ENCODE measurements at regions not wholly inside any gene's neighbourhood (a gene's known extent, or its start where the extent isn't known, plus 50 kb on each side); places are given as distances from the start of the nearest gene placed in this dataset.
"Not testable (repeated sequence)": the region's sequence is repeated elsewhere in the genome, so short reads cannot be mapped to it uniquely, and the experiment has no call there.

DNA sequence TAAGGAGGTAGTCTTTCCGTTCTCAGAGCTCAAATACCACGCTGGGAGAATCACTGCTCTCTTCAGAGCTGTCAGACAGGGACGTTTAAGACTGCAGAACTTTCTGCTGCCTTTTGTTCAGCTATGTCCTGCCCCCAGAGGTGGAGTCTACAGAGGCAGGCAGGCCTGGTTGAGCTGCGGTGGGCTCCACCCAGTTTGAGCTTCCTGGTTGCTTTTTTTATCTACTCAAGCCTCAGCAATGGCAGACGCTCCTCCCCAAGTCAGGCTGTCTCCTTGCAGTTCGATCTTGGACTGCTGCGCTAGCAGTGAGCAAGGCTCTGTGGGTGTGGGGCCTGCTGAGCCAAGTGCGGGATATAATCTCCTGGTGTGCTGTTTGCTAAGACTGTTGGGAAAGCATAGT, 109.1 kb upstream of the ZNF827 start:
- TF ChIP-seq, protein P1, sequence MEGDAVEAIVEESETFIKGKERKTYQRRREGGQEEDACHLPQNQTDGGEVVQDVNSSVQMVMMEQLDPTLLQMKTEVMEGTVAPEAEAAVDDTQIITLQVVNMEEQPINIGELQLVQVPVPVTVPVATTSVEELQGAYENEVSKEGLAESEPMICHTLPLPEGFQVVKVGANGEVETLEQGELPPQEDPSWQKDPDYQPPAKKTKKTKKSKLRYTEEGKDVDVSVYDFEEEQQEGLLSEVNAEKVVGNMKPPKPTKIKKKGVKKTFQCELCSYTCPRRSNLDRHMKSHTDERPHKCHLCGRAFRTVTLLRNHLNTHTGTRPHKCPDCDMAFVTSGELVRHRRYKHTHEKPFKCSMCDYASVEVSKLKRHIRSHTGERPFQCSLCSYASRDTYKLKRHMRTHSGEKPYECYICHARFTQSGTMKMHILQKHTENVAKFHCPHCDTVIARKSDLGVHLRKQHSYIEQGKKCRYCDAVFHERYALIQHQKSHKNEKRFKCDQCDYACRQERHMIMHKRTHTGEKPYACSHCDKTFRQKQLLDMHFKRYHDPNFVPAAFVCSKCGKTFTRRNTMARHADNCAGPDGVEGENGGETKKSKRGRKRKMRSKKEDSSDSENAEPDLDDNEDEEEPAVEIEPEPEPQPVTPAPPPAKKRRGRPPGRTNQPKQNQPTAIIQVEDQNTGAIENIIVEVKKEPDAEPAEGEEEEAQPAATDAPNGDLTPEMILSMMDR (IDR thresholded peaks at IDR 0.05), result not testable (repeated sequence)
- not testable (repeated sequence) for TF ChIP-seq POLR2A (IDR thresholded peaks at IDR 0.05)

Measured in esophagus squamous epithelium (tissue), 4 donors.